HepG2 (cell line): ENCODE measurements at regions not wholly inside any gene's neighbourhood (a gene's known extent, or its start where the extent isn't known, plus 50 kb on each side); places are given as distances from the start of the nearest gene placed in this dataset.

ENCODE experiments used
- CTCF ChIP-seq: sonication (generic); formaldehyde crosslinking; IDR thresholded peaks from 2 replicates; pipeline ENCODE4 v1.5.0; 2020; ENCODE audit warnings: mild to moderate bottlenecking, missing genetic modification reagents, moderate library complexity
- FOSL1 ChIP-seq: sonication (generic); formaldehyde crosslinking; IDR thresholded peaks from 2 replicates; pipeline ENCODE4 v1.9.0; 2021; ENCODE audit warnings: missing genetic modification reagents, borderline replicate concordance
- FOXO4 ChIP-seq: sonication (generic); formaldehyde crosslinking; conservative IDR thresholded peaks from 2 replicates; pipeline ENCODE4 v1.8.1; 2023; ENCODE audit warnings: missing genetic modification reagents
- KAT7 ChIP-seq: IDR thresholded peaks from 2 replicates; pipeline ENCODE4 v1.6.1; 2018; ENCODE audit warnings: borderline replicate concordance, missing compliant biosample characterization
- MXD4 ChIP-seq: IDR thresholded peaks from 2 replicates; pipeline ENCODE4 v1.6.1; 2016; ENCODE audit warnings: mild to moderate bottlenecking, missing biosample characterization, missing genetic modification reagents
- NR2F6 ChIP-seq, 2 experiments: IDR thresholded peaks; 2 replicates each; pipeline ENCODE4 v1.6.1; 2016; ENCODE audit warnings: antibody characterized with exemption in 1 of 2, mild to moderate bottlenecking in 1 of 2
- POLR2AphosphoS2 ChIP-seq: IDR thresholded peaks from 2 replicates; pipeline ENCODE4 v1.6.1; 2011; ENCODE audit warnings: low read depth, low read length, improper control_type of control experiment
- SKI ChIP-seq: fragments of 450-650 bp; IDR thresholded peaks from one replicate; pipeline ENCODE4 v1.6.1; 2018; ENCODE audit warnings: mild to moderate bottlenecking; ENCODE audit not compliant: partially characterized antibody
- SMC3 ChIP-seq: IDR thresholded peaks from 2 replicates; pipeline ENCODE4 v1.6.1; 2011; ENCODE audit warnings: low read length, improper control_type of control experiment
- ZNF281 ChIP-seq: sonication (generic); formaldehyde crosslinking; IDR thresholded peaks from 2 replicates; pipeline ENCODE4 v1.4.0; 2020; ENCODE audit warnings: missing genetic modification reagents, borderline replicate concordance
- ZNF296 ChIP-seq: sonication (generic); formaldehyde crosslinking; conservative IDR thresholded peaks from 2 replicates; pipeline ENCODE4 v1.5.0; 2020; ENCODE audit warnings: mild to moderate bottlenecking, missing genetic modification reagents
- ZNF530 ChIP-seq: sonication (generic); formaldehyde crosslinking; IDR thresholded peaks from 2 replicates; pipeline ENCODE4 v1.5.0; 2020; ENCODE audit warnings: low read depth, mild to moderate bottlenecking, missing genetic modification reagents

DNA sequence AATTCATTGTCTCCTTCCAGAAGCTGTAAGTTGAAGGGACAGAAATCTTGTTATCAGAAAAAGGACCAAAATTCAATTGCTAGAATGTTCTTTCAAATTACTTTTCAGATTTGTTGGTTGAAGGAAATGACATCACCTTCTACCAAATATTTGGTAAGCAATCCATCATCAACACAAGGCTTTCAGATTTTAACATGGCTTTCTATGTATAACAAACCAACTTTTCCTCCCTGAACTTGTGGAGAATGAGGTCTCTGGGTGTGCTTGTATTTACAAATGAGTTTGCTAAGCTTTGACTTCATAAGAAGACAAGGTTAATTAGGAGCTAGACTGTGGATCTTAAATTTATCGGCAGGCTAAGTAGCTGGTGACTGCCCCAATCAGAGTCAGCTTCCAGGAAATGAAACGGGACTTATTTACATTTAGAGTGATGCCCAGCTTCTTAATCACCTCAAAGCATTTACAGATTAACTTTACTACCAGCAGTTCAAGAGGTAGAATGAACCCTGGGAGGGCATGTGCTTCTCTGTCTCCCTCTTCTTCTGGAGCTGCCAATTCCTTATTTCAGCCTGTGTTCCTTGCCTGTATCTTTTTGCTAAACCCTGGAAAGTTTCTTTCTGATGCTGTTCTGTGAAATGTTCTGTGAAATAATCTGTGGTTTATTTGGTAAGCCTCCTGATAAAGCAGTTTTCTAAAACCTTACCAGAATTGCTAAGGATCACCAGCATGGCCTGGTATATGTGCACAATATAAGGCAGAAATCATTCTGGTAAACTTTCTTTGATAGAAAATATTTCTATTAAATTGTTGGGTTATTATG lies 248.8 kb upstream of the FZD8 start:
- TF ChIP-seq ZNF281 (no peak), SKI (no peak), FOSL1 (CRISPR knock-in tag) (no peak), CTCF (CRISPR knock-in tag) (no peak), FOXO4 (no peak), MXD4 (CRISPR knock-in tag) (no peak), SMC3 (no peak), ZNF296 (no peak), ZNF530 (CRISPR knock-in tag) (no peak), KAT7 (CRISPR knock-in tag) (no peak), NR2F6 (IDR thresholded peaks at IDR 0.05) (no peak), NR2F6 (CRISPR knock-in tag; IDR thresholded peaks at IDR 0.05) (no peak), POLR2AphosphoS2 (no peak)
